Endothelial cell of umbilical vein (primary cell): ENCODE measurements at regions not wholly inside any gene's neighbourhood (a gene's known extent, or its start where the extent isn't known, plus 50 kb on each side); places are given as distances from the start of the nearest gene placed in this dataset.

Source experiments
- BruUV-seq: library from RNA; stranded (reverse); fragments of 400-500 nt; replicated peaks from 2 replicates; lab custom pipeline; 2021; lab: Mats Ljungman, UMichigan
- CTCF ChIA-PET: fragments of 300-600, 350-600 bp; sonication (Branson Sonifier 250); formaldehyde crosslinking; loops from one replicate; lab custom pipeline; 2021; ENCODE audit warnings: antibody characterized with exemption, inconsistent platforms; lab: Charles Lee
- POLR2A ChIA-PET: fragments of 300-600, 350-600 bp; sonication (Branson Sonifier 250); formaldehyde crosslinking; loops from one replicate; lab custom pipeline; 2021; ENCODE audit warnings: antibody characterized with exemption, inconsistent platforms; lab: Charles Lee
- DNase-seq: peaks from one replicate; pipeline ENCODE4 v3.0.0-alpha.2; 2011; ENCODE audit warnings: low read depth, low spot score
- FAIRE-seq: peaks from 2 replicates; lab custom pipeline; 2011; peaks lifted over from hg19 to GRCh38; lab: Jason Lieb, UNC
- H2AFZ ChIP-seq: 2 replicates; pipeline ENCODE4 v1.6.0; 2012; ENCODE audit warnings: low read depth, low read length, control low read depth, inconsistent platforms
- H3K27ac ChIP-seq: 2 replicates; pipeline ENCODE4 v1.5.1; 2011; ENCODE audit warnings: low read depth, mild to moderate bottlenecking, control low read depth, low read length, moderate library complexity; ENCODE audit not compliant: insufficient read depth
- H3K27me3 ChIP-seq, 2 experiments: 2 replicates each; pipeline versions ENCODE4 v1.6.0 to v1.6.1; 2011; ENCODE audit warnings: low read length in 2 of 2, mixed read lengths in 1 of 2; ENCODE audit not compliant: control insufficient read depth in 2 of 2, insufficient read depth in 2 of 2
- H3K36me3 ChIP-seq, 2 experiments: 2 replicates in 1 of 2; 3 replicates in 1 of 2; pipeline ENCODE4 v1.5.1; 2011; ENCODE audit warnings: low read length in 2 of 2, mild to moderate bottlenecking in 1 of 2, moderate library complexity in 1 of 2; ENCODE audit not compliant: control insufficient read depth in 2 of 2, insufficient read depth in 2 of 2; ENCODE audit errors: extremely low read depth in 1 of 2
- H3K4me1 ChIP-seq: 3 replicates; pipeline ENCODE4 v1.5.1; 2011; ENCODE audit warnings: mild to moderate bottlenecking, low read length; ENCODE audit not compliant: control insufficient read depth, insufficient read depth; ENCODE audit errors: extremely low read depth
- H3K4me2 ChIP-seq: 2 replicates; pipeline ENCODE4 v1.6.1; 2011; ENCODE audit warnings: low read length, control low read depth, mixed read lengths; ENCODE audit not compliant: insufficient read depth
- H3K4me3 ChIP-seq, 3 experiments: fragments of 200-600 bp in 1 of 3; sonication (generic), shearing (Covaris generic) in 1 of 3; replicated peaks in 1 of 3; 2 replicates each; pipeline ENCODE4 v1.5.1; 2011 to 2016; ENCODE audit warnings: control low read depth in 3 of 3, low read length in 3 of 3, mild to moderate bottlenecking in 2 of 3, inconsistent platforms in 1 of 3, low read depth in 1 of 3, moderate library complexity in 1 of 3; ENCODE audit not compliant: insufficient read depth in 1 of 3
- H3K79me2 ChIP-seq: 2 replicates; pipeline ENCODE4 v1.6.0; 2012; ENCODE audit warnings: low read length, inconsistent platforms; ENCODE audit not compliant: control insufficient read depth, insufficient read depth
- H3K9ac ChIP-seq: replicated peaks from 2 replicates; pipeline ENCODE3; 2011; ENCODE audit warnings: low read length, control low read depth; ENCODE audit not compliant: insufficient read depth; ENCODE audit errors: extremely low read depth
- H3K9me1 ChIP-seq: replicated peaks from 3 replicates; pipeline ENCODE4 v1.6.0; 2011; ENCODE audit warnings: mild to moderate bottlenecking, low read length; ENCODE audit not compliant: control insufficient read depth, insufficient read depth; ENCODE audit errors: extremely low read depth
- H3K9me3 ChIP-seq: replicated peaks from 2 replicates; pipeline ENCODE4 v1.5.1; 2012; ENCODE audit warnings: low read length, inconsistent platforms; ENCODE audit not compliant: control insufficient read depth, insufficient read depth
- H4K20me1 ChIP-seq: replicated peaks from 2 replicates; pipeline ENCODE3; 2011; ENCODE audit warnings: mild to moderate bottlenecking, low read length; ENCODE audit not compliant: control insufficient read depth, insufficient read depth; ENCODE audit errors: extremely low read depth
- CTCF ChIP-seq, 2 donors: IDR thresholded peaks; 1 replicate in 1 of 2; 2 replicates in 1 of 2; pipeline ENCODE4 v1.5.1; 2011; ENCODE audit warnings: low read length in 2 of 2, mild to moderate bottlenecking in 2 of 2, moderate library complexity in 2 of 2, control low read depth in 1 of 2, inconsistent platforms in 1 of 2, low read depth in 1 of 2; ENCODE audit not compliant: insufficient read depth in 1 of 2; ENCODE audit errors: extremely low read depth in 1 of 2
- FOS ChIP-seq: IDR thresholded peaks from 2 replicates; pipeline ENCODE4 v1.6.1; 2011; ENCODE audit warnings: mild to moderate bottlenecking, low read length, moderate library complexity, borderline replicate concordance; ENCODE audit not compliant: insufficient read depth
- GATA2 ChIP-seq: IDR thresholded peaks from 2 replicates; pipeline ENCODE4 v1.7.0; 2011; ENCODE audit warnings: low read depth, mild to moderate bottlenecking, moderate library complexity, mixed read lengths, low read length; ENCODE audit not compliant: insufficient read length, insufficient read depth
- JUN ChIP-seq: IDR thresholded peaks from 2 replicates; pipeline ENCODE4 v1.6.1; 2011; ENCODE audit warnings: borderline replicate concordance, low read depth; ENCODE audit not compliant: insufficient read length, insufficient read depth
- MAX ChIP-seq: IDR thresholded peaks from 2 replicates; pipeline ENCODE4 v1.6.1; 2011; ENCODE audit not compliant: insufficient read depth, insufficient read length
- MYC ChIP-seq: IDR thresholded peaks from one replicate; pipeline ENCODE4 v1.6.1; 2011; ENCODE audit warnings: mild to moderate bottlenecking, low read depth, low read length
- POLR2A ChIP-seq: IDR thresholded peaks from 2 replicates; pipeline ENCODE4 v1.6.1; 2012; ENCODE audit warnings: low read depth, mild to moderate bottlenecking, control low read depth, low read length
- POLR2AphosphoS5 ChIP-seq: IDR thresholded peaks from 2 replicates; pipeline ENCODE4 v1.6.1; 2012; ENCODE audit warnings: low read depth, mild to moderate bottlenecking, control low read depth, low read length, moderate library complexity; ENCODE audit not compliant: insufficient read depth
- dilution Hi-C: fragments of 300-500 bp; cut with MboI; formaldehyde crosslinking; loops from one replicate; pipeline ENCODE4 v1.15.0; 2019; ENCODE audit warnings: low sequenced_read_pairs; ENCODE audit not compliant: extremely low pct_ligation_motif_present
- intact Hi-C: fragments of 100-400 bp; cut with micrococcal nuclease; formaldehyde crosslinking; loops from one replicate; pipeline ENCODE4 v1.10.0; 2022

GRCh38 chr4:123600987-123601904, 204.7 kb downstream of the SPRY1 start:
- TF ChIP-seq GATA2 (no peak), JUN (no peak), MAX (no peak), POLR2AphosphoS5 (no peak)
- Histone ChIP-seq H3K9me3 (no peaks in the 10 kb centered on the region), H3K9me1 (no peaks in the 10 kb centered on the region), H3K36me3 (no peaks in the 10 kb centered on the region), H3K4me1 (peaks cover 23% of the 10 kb centered on the region), H3K27ac (no peak overlapping the region), H3K27me3 (no peaks in the 10 kb centered on the region), H3K9ac (no peak overlapping the region), H3K4me2 (peak overlapping the region; percentile 36), H2AFZ (no peak overlapping the region), H4K20me1 (no peaks in the 10 kb centered on the region), H3K4me3 (no peak overlapping the region), H3K79me2 (no peaks in the 10 kb centered on the region)
- POLR2A ChIA-PET: no interaction called here
- dilution Hi-C loops (no loop called here), intact Hi-C loops (loop anchor here (1.0 kb wide), 1 partner anchor 16 kb away; no protein-coding TSS in a partner anchor)
- CTCF ChIA-PET: interaction anchor here (0.9 to 1.8 kb wide), 2 partner anchors 16 to 59 kb away, joined by 3 to 4 read pairs; no protein-coding TSS in a partner anchor
- no TSS peak for BruUV-seq
- FAIRE-seq: no peak
- no peak for DNase-seq

- Histone ChIP-seq H3K4me3 (no peak overlapping the region), H2AFZ (no peak overlapping the region), H3K9me1 (no peaks in the 10 kb centered on the region), H3K36me3 (no peaks in the 10 kb centered on the region), H3K4me2 (no peak overlapping the region), H3K27ac (no peak overlapping the region), H3K79me2 (no peaks in the 10 kb centered on the region), H3K4me1 (peaks cover 23% of the 10 kb centered on the region), H3K27me3 (no peaks in the 10 kb centered on the region), H3K9ac (no peak overlapping the region), H3K9me3 (no peaks in the 10 kb centered on the region), H4K20me1 (no peaks in the 10 kb centered on the region)
- dilution Hi-C loops (no loop called here), intact Hi-C loops (no loop called here)
- ChIA-PET POLR2A (no interaction called here), CTCF (no interaction called here)
- TF ChIP-seq MYC (no peak), POLR2A (no peak), JUN (no peak), MAX (no peak), FOS (no peak), CTCF (IDR thresholded peaks at IDR 0.05; ENCODE audit: extremely low read depth in 1 of 2, insufficient read depth in 1 of 2, low read depth in 1 of 2, low read length in 2 of 2) (no peak)
- DNase-seq (no peak), FAIRE-seq (no peak)
- BruUV-seq: no TSS peak
These were observed 205.4 kb downstream of the SPRY1 start for GRCh38 chr4:123602007-123602406.
